ENCODE measurements at regions not wholly inside any gene's neighbourhood (a gene's known extent, or its start where the extent isn't known, plus 50 kb on each side); places are given as distances from the start of the nearest gene placed in this dataset.

GRCh38 chr16:8373676-8374431 is 216.5 kb downstream of the TMEM114 start:
- no peak for DNase-seq

DNA sequence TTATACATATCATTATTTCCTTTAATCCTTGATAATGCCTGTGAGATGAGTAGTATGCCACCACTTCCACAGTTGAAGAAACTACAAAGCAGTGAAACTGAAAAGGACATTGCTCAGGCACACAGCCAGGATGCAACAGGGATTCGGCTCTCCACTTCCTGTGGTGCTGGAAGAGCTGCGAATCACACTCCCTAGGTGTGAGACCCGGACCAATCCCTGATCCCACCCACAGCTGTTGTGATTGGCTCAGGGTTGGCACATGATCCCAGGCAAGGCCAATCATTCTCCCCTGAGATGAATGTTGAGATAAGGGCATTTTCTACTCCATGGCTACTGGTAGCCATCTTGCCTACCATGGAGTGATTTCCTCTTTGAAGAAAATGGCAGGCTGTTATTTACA is 218.2 kb downstream of the TMEM114 start:
- no peak for DNase-seq

DNA sequence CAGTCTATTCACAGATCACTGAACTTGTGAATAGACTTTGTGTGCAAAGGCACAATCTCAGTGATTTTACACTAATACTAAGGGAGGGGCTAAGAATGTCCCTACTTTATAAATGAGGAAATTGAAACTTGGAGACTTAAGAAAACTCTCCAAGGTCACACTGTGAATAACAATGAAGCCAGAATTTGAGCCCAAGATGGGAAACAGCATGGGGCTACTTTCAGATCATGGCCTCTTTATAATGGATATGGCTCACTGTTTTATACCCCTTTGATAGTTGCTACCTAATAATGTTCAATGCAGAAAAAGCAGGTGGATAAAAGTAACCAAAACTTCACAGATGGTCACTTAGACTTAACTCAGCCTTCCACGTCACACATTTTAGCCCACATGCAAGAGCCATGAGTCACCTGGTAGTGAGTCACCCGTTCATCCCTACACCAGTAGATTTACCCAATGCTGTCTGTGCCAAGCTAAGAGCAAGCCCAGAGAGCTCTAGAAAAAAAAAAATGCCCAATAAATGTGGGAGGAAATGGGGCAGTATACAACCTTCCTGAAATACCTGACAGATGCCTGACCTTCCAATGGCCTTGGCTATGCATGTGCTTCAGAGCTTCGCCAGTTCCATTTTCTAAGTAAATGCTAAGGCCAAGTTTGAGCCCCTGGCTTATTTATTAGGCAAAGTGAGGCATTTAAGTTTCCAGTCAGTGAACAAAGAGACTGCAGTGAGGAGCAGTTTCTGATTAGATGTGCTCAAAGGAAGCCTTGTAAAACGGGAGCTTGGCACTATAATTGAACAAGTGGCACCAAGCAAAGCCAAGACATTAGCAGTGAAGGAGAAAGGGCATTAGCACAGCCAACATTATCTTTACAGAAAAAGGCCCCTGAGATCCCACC is 219.7 kb downstream of the TMEM114 start:
- no peak for DNase-seq

- no peak for DNase-seq
These were observed 231.4 kb downstream of the TMEM114 start for GRCh38 chr16:8358937-8359336.

DNA sequence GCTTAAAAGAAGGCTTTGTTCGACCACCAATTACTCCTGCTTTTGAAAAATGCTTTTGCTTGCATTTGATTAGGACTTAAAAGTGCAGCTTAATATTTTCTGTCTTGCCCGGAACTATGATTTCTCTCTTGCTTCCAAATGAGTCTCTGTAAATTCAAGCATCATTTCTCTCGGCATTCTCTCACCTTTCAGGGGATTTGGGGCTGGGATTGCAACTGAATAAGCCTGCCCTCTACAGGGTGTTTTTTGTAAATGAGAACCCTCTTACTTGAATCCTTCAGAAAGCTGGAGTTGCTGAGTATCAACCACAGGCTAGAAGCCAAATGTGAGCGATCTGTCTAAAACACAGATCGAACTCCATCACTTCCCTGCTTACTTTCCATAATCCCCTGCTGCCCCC is 234.6 kb downstream of the TMEM114 start:
- DNase-seq = no peak

- DNase-seq = no peak
These were observed 244.0 kb downstream of the TMEM114 start for GRCh38 chr16:8346294-8346693.

- DNase-seq = no peak
These were observed 248.0 kb downstream of the TMEM114 start for GRCh38 chr16:8342276-8342675.

- DNase-seq = no peak
These were observed 259.6 kb downstream of the TMEM114 start for GRCh38 chr16:8330761-8331160.

DNA sequence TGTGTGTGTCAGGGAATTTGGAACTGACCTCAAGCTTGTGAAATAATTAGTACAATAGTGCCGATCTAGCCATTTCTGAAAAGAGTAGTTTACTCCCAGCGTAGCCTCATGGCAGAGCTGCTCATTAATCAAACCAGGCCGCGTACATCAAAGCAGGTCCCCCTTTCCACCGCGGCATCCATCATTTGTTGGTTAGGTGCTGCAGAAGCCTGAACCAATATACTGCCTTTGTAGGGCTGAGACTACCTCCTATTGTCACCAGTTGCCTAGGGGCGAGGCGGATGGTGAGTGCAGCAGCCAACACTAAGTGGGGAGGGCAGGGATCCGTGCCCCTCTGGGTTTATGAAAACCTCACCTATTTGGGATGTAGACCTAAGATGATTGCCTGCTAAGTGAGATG is 264.1 kb downstream of the TMEM114 start:
- no peak for DNase-seq

GRCh38 chr16:8323153-8323552 is 267.2 kb downstream of the TMEM114 start:
- no peak for DNase-seq

- no peak for DNase-seq
These were observed 270.2 kb downstream of the TMEM114 start for GRCh38 chr16:8320131-8320530.

DNA sequence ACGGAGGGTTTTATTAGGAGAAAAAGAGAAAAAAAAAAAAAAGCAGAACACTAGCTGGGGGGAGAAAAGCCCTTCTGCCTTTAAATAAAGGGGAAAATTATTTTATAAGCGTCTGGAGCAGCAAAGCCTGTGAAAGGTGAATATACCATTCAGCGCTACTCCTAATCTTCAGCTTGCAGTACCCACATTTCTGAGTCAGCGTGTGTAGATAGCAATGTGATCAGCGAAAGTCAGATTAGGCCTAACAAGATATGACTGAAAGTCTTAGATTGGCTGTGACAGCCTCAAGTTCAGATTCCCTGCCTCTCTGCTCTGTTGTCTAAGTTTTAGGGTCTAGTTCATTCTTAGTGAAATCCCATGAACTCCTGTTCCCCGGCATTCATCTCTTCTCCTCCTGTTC is 279.5 kb downstream of the TMEM114 start:
- DNase-seq = no peak

DNA sequence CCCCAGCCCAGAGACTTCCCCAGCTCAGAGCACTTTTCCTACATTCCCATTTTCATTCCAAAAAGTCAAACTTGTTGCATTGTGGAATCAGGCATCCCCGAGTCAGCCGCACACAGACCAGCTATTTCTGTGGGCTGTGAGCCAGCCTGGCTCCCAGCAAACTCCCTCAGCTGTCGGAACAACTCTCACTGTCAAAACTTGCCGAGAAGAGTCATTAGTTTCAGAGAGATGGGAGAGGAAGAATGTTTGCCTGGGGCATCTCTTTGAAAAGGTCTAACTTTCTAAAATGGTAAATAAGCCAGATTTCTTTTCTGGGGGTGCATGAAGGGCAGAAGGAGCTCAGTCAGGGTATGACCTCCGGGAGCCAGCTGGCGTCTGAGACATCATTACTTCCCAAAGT is 280.0 kb downstream of the TMEM114 start:
- DNase-seq = no peak

DNA sequence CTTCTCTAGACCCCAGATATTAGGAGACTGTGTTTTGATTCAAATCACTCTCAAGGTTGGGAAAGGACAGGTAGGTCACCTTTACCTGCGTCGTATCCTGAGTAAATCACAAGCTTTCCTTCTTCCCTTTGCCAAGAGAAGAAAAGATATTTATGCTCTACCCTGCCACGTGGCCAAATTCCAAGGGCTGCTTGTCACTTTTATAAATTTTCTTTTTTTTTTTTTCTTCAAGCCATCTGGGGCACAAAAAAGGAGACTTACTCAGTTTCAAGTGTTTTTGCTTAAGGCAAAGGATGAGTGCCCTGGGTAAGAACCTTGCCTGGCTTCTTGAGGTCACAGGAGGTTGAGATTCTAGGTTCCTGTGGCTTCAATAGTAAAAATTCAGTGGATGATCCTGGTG is 285.1 kb downstream of the TMEM114 start:
- DNase-seq = no peak

DNA sequence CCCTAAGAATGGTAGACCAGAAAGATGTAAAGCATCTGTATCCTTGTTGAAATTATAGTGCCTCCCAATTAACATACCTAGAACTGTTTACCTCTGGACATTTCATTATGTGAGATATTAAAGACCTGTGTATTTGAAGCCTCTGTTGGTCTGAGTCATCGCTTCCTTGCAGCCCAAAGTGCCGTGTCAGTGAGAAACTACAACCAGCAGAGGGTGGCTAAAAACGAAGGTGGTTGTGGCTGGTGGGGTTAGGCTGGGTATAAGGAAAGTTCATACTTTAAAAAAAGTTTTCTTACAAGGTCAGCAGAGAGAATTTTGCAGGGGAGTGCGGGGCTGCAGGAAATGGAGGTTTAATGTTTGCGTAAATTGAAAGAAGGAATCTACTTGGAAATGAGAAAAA is 290.7 kb downstream of the TMEM114 start:
- no peak for DNase-seq

DNA sequence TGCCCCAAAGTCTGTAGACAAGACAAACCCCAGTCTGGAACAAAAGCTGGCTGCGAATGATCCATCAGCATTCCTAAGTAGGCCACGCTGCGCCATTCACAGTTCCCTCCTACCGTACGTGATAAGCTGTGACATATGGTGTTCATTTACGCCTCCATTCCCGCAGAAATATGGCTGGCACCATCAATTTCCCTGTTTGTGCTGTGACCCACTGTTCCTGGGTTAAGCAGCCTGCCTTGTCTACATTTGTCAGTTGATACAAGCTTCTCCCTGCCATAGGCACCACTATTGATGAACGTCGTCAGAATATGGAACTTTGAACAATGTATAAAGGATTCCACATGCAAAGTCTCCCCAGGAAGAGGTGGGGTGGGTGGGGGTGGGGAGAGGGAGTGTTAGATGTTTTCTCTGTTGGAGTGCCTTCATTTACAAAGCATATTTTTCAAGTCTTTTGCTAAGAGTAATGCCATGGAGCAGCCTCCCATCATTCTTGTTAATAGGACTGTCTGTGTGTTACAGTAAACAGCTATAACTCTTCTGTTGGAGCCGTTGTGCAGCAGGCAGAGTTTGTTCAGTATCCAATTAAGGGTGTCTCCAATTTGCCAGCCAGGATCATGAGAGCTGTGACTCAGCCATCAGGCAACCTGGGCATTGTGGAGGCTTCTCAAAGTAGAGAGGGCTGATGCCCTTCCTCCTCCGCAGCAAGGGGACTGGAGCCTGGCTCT is 294.6 kb downstream of the TMEM114 start:
- DNase-seq = no peak

GRCh38 chr16:8293413-8293812 is 296.9 kb downstream of the TMEM114 start:
- no peak for DNase-seq

DNA sequence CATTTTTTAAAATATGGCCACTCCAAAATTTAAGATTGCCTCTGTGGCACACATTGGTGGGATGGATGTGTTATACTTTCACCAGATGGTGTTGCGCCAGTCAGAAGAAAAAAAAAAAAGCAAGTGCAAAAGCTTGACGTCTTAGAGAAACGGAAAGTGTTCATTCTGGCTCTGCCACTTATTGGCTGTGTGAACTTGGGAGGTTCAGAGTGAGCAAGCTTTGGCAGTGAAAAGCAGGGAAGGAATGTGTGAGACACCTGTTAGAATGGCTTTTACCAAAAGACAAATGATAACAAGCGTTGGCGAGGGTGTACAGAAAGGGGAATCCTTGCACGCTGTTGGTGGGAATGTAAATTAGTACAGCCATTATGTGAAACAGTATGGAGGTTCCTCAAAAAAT is 298.0 kb downstream of the TMEM114 start:
- DNase-seq = no peak

GRCh38 chr16:8286348-8286747 is 304.0 kb downstream of the TMEM114 start:
- DNase-seq = no peak

- DNase-seq = no peak
These were observed 307.1 kb downstream of the TMEM114 start for GRCh38 chr16:8283195-8283594.

DNA sequence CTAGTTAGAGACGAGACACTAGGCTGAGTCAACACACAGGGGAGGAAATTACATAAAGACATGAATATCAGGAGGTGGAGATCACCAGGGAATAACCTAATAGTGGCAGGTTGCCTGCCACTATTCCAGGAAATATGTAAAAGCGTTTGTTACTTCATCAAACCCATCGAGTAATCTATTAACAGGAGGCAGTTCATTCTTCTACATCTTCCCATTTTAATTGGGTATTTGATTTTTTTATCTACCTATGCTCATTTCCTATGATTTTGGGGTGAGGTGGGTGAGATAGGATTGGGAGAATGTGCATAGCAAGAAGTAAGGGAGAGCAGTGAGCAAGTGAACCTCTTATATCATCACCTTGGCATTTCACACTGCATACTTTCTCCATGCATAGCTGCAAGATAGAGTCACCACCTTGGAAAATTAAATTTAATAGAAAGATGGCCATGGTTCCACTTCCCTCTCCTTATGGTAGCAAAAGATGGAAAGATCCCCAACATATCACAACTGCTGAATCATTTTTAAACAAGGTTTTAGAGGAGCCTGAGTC is 312.2 kb downstream of the TMEM114 start:
- DNase-seq = no peak

DNA sequence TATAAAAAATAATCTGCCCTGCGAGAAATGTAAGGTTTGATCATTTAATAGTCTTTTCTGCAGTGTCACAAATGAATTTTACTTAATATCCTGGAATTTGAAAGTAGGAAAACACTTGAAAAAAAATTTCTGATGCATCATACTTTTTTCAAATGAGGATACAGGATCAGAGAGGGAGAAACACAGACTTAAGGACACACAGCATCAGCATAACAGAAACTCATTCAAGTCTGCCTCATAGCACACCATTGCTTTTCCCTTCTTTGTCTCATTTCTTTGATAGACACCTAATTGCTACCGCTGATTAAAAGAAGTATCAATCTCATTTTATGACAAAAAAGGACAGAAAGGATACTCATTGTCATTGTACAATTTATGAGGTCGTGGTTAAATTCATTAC is 319.0 kb downstream of the TMEM114 start:
- DNase-seq = no peak

DNA sequence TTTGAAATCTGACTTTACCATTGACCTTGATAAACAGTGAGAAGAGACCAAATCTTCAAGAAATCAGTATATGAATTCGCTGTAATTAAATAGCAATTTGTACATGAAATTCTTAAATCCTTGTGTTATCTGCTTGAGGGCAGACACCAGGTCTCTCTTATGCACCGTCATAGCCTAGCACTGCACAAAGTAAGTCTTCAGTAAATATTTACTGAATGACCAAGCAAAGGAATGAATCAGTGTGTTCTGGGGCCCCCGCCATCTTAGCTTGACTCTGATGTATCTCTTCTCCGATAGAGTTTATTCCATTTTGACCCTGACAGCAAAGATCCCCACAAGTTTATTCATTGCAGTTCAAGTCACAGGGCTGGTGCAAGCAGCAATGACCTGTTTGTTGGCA is 328.0 kb downstream of the TMEM114 start:
- no peak for DNase-seq

Data from T-helper 1 cell (primary cell).